H1 (cell line): ENCODE measurements at regions not wholly inside any gene's neighbourhood (a gene's known extent, or its start where the extent isn't known, plus 50 kb on each side); places are given as distances from the start of the nearest gene placed in this dataset.

Experiments
- CTCF ChIA-PET: fragments of 300-600 bp; sonication (Branson Sonifier 250); formaldehyde crosslinking; loops from one replicate; lab custom pipeline; 2021; ENCODE audit not compliant: partially characterized antibody; lab: Charles Lee
- POLR2A ChIA-PET: fragments of 300-600 bp; sonication (Branson Sonifier 250); formaldehyde crosslinking; loops from one replicate; lab custom pipeline; 2021; ENCODE audit warnings: inconsistent platforms; ENCODE audit not compliant: partially characterized antibody; lab: Charles Lee
- DNase-seq, 2 experiments: peaks; one replicate each; pipeline versions ENCODE4 v3.0.0 to v3.0.0-alpha.2; 2010 to 2022; ENCODE audit warnings: low spot score in 2 of 2, low read depth in 1 of 2, mixed read lengths in 1 of 2
- FAIRE-seq: peaks from 2 replicates; lab custom pipeline; 2011; peaks lifted over from hg19 to GRCh38; lab: Jason Lieb, UNC
- H2AFZ ChIP-seq: 2 replicates; pipeline ENCODE4 v1.8.1; 2012; ENCODE audit warnings: low read length, inconsistent platforms
- H2AK5ac ChIP-seq: 2 replicates; pipeline ENCODE4 v1.6.1; 2013; ENCODE audit warnings: low read depth, low read length
- H2BK120ac ChIP-seq: replicated peaks from 2 replicates; pipeline ENCODE3; 2013; ENCODE audit warnings: low read depth, low read length, inconsistent platforms
- H2BK12ac ChIP-seq: 2 replicates; pipeline ENCODE4 v1.6.1; 2013; ENCODE audit warnings: low read depth, low read length
- H2BK15ac ChIP-seq: 2 replicates; pipeline ENCODE4 v1.6.1; 2013; ENCODE audit warnings: low read length
- H2BK20ac ChIP-seq: 2 replicates; pipeline ENCODE4 v1.6.1; 2013; ENCODE audit warnings: low read length
- H2BK5ac ChIP-seq: 2 replicates; pipeline ENCODE4 v1.6.1; 2013; ENCODE audit warnings: low read depth, low read length
- H3K14ac ChIP-seq: 2 replicates; pipeline ENCODE4 v1.6.1; 2013; ENCODE audit warnings: inconsistent platforms; ENCODE audit not compliant: insufficient read length
- H3K18ac ChIP-seq: 2 replicates; pipeline ENCODE4 v1.6.1; 2013; ENCODE audit warnings: low read length; ENCODE audit errors: extremely low read depth
- H3K23ac ChIP-seq: 2 replicates; pipeline ENCODE4 v1.6.1; 2013; ENCODE audit warnings: inconsistent platforms; ENCODE audit not compliant: insufficient read length
- H3K23me2 ChIP-seq: 2 replicates; pipeline ENCODE4 v1.6.1; 2013; ENCODE audit warnings: low read depth, low read length
- H3K27ac ChIP-seq: 2 replicates; pipeline ENCODE4 v1.6.1; 2011; ENCODE audit warnings: low read depth, low read length, inconsistent platforms
- H3K27me3 ChIP-seq, 4 experiments: replicated peaks in 1 of 4; 1 replicate in 1 of 4; 2 replicates in 3 of 4; pipeline versions ENCODE4 v1.6.1 to v1.8.1; 2011 to 2013; ENCODE audit warnings: low read length in 3 of 4, mild to moderate bottlenecking in 3 of 4, inconsistent platforms in 2 of 4, mixed read lengths in 2 of 4, moderate library complexity in 1 of 4; ENCODE audit not compliant: control insufficient read depth in 3 of 4, insufficient read depth in 3 of 4; ENCODE audit errors: extremely low read depth in 1 of 4
- H3K36me3 ChIP-seq, 4 experiments: 2 replicates each; pipeline versions ENCODE4 v1.6.1 to v1.8.1; 2011 to 2013; ENCODE audit warnings: mild to moderate bottlenecking in 4 of 4, low read length in 3 of 4, moderate library complexity in 2 of 4, control low read depth in 1 of 4, inconsistent platforms in 1 of 4; ENCODE audit not compliant: insufficient read depth in 4 of 4, control insufficient read depth in 2 of 4
- H3K4ac ChIP-seq: replicated peaks from 2 replicates; pipeline ENCODE3; 2013; ENCODE audit warnings: low read length, low read depth, mixed read lengths, inconsistent platforms; ENCODE audit not compliant: insufficient read length
- H3K4me1 ChIP-seq, 4 experiments: replicated peaks in 1 of 4; 1 replicate in 1 of 4; 2 replicates in 3 of 4; pipeline versions ENCODE4 v1.6.1 to v1.8.1; 2011 to 2013; ENCODE audit warnings: low read length in 3 of 4, inconsistent platforms in 2 of 4, mixed read lengths in 1 of 4; ENCODE audit not compliant: insufficient read depth in 4 of 4, control insufficient read depth in 3 of 4
- H3K4me2 ChIP-seq, 2 experiments: 2 replicates each; pipeline versions ENCODE4 v1.6.1 to v1.8.1; 2011 to 2013; ENCODE audit warnings: low read depth in 2 of 2, low read length in 2 of 2, control low read depth in 1 of 2, inconsistent platforms in 1 of 2, mild to moderate bottlenecking in 1 of 2; ENCODE audit not compliant: insufficient read depth in 1 of 2
- H3K4me3 ChIP-seq, 4 experiments: fragments of 200-600, 300-600 bp in 1 of 4; sonication (generic), shearing (Covaris generic), sonication (Bioruptor Twin) in 1 of 4; 2 replicates each; pipeline versions ENCODE4 v1.5.1 to v1.8.1; 2011 to 2016; ENCODE audit warnings: low read length in 4 of 4, low read depth in 3 of 4, control low read depth in 2 of 4, inconsistent platforms in 2 of 4, mild to moderate bottlenecking in 2 of 4, mixed read lengths in 1 of 4, moderate library complexity in 1 of 4; ENCODE audit not compliant: insufficient read depth in 2 of 4; ENCODE audit errors: extremely low read depth in 1 of 4
- H3K56ac ChIP-seq: replicated peaks from 2 replicates; pipeline ENCODE3; 2013; ENCODE audit warnings: low read depth, mild to moderate bottlenecking, mixed read lengths, low read length, inconsistent platforms; ENCODE audit not compliant: insufficient read length
- H3K79me1 ChIP-seq: 2 replicates; pipeline ENCODE4 v1.6.1; 2013; ENCODE audit warnings: low read depth, low read length, control low read depth
- H3K79me2 ChIP-seq, 2 experiments: 2 replicates each; pipeline versions ENCODE4 v1.6.1 to v1.8.1; 2012 to 2013; ENCODE audit warnings: low read length in 2 of 2, mild to moderate bottlenecking in 2 of 2, inconsistent platforms in 1 of 2; ENCODE audit not compliant: insufficient read depth in 2 of 2, control insufficient read depth in 1 of 2
- H3K9ac ChIP-seq, 4 experiments: replicated peaks in 1 of 4; 1 replicate in 1 of 4; 2 replicates in 3 of 4; pipeline versions ENCODE4 v1.6.1 to v1.8.1; 2011 to 2013; ENCODE audit warnings: low read depth in 3 of 4, low read length in 3 of 4, control low read depth in 2 of 4, mild to moderate bottlenecking in 2 of 4, moderate library complexity in 2 of 4, inconsistent platforms in 1 of 4; ENCODE audit errors: extremely low read depth in 1 of 4
- H3K9me3 ChIP-seq, 2 experiments: 2 replicates each; pipeline versions ENCODE4 v1.6.1 to v1.8.1; 2012 to 2013; ENCODE audit warnings: mild to moderate bottlenecking in 2 of 2, moderate library complexity in 2 of 2, control low read depth in 1 of 2, inconsistent platforms in 1 of 2, low read depth in 1 of 2, low read length in 1 of 2, mixed read lengths in 1 of 2; ENCODE audit not compliant: insufficient read depth in 2 of 2
- H4K20me1 ChIP-seq, 2 experiments: replicated peaks in 1 of 2; 2 replicates each; pipeline versions ENCODE3 to v1.8.1; 2011 to 2013; ENCODE audit warnings: inconsistent platforms in 2 of 2, low read length in 2 of 2, mild to moderate bottlenecking in 1 of 2; ENCODE audit not compliant: insufficient read depth in 2 of 2, control insufficient read depth in 1 of 2
- H4K5ac ChIP-seq: 2 replicates; pipeline ENCODE4 v1.6.1; 2013; ENCODE audit warnings: low read length, low read depth, mixed read lengths, inconsistent platforms; ENCODE audit not compliant: insufficient read length
- H4K8ac ChIP-seq: 2 replicates; pipeline ENCODE4 v1.8.0; 2013; ENCODE audit warnings: mild to moderate bottlenecking, moderate library complexity, low read length, inconsistent platforms; ENCODE audit not compliant: insufficient read depth; ENCODE audit errors: extremely low read depth
- H4K91ac ChIP-seq: replicated peaks from 2 replicates; pipeline ENCODE3; 2013; ENCODE audit warnings: low read length, mixed read lengths, inconsistent platforms; ENCODE audit not compliant: insufficient read length
- ATF2 ChIP-seq: IDR thresholded peaks from 2 replicates; pipeline ENCODE4 v1.6.1; 2012; ENCODE audit warnings: low read length, inconsistent platforms
- BCL11A ChIP-seq, 2 experiments: IDR thresholded peaks; one replicate each; pipeline ENCODE4 v1.6.1; 2011; ENCODE audit warnings: low read depth in 2 of 2, low read length in 2 of 2, mild to moderate bottlenecking in 2 of 2
- BRCA1 ChIP-seq: IDR thresholded peaks from 2 replicates; pipeline ENCODE4 v1.6.1; 2012; ENCODE audit warnings: low read depth, low read length, improper control_type of control experiment
- MAFK ChIP-seq: IDR thresholded peaks from 2 replicates; pipeline ENCODE4 v1.6.1; 2012; ENCODE audit warnings: low read depth, mild to moderate bottlenecking, improper control_type of control experiment, low read length
- NRF1 ChIP-seq: IDR thresholded peaks from 2 replicates; pipeline ENCODE4 v1.6.1; 2011; ENCODE audit warnings: mild to moderate bottlenecking, low read depth, low read length, improper control_type of control experiment
- PHF8 ChIP-seq: fragments of 200-600 bp; sonication (generic); conservative IDR thresholded peaks from 2 replicates; pipeline ENCODE4 v1.7.1; 2012; ENCODE audit warnings: low read depth, mild to moderate bottlenecking, inconsistent platforms, low read length, moderate library complexity
- SIRT6 ChIP-seq: IDR thresholded peaks from one replicate; pipeline ENCODE4 v1.7.1; 2012; ENCODE audit warnings: low read length, inconsistent platforms
- SP1 ChIP-seq: IDR thresholded peaks from 2 replicates; pipeline ENCODE4 v1.6.1; 2011; ENCODE audit warnings: low read depth, low read length
- SP2 ChIP-seq: IDR thresholded peaks from 2 replicates; pipeline ENCODE4 v1.6.1; 2012; ENCODE audit warnings: mild to moderate bottlenecking, low read length, inconsistent platforms
- SUZ12 ChIP-seq: fragments of 200-600 bp; sonication (generic); IDR thresholded peaks from 2 replicates; pipeline ENCODE4 v1.6.1; 2012; ENCODE audit warnings: mild to moderate bottlenecking, inconsistent platforms, low read length, moderate library complexity, mixed read lengths
- WGBS, 2 experiments: shearing (Covaris generic) in 1 of 2; methylation state at CpG; one replicate each; pipeline versions ENCODE4 v1.1.6 to v1.1.7; 2013 to 2015; ENCODE audit warnings: low lambda C conversion rate in 2 of 2, mixed read lengths in 2 of 2, inconsistent platforms in 1 of 2, low coverage in 1 of 2, missing lambda C conversion rate in 1 of 2; ENCODE audit not compliant: insufficient replicate concordance in 2 of 2, insufficient coverage in 1 of 2, insufficient read length in 1 of 2; ENCODE audit errors: extremely low coverage in 1 of 2, missing lambda C conversion rate in 1 of 2; 5-methylcytosine and 5-hydroxymethylcytosine counted together

- Histone ChIP-seq H3K36me3 (no peaks in the 10 kb centered on the region), H4K20me1 (no peaks in the 10 kb centered on the region), H3K79me2 (no peaks in the 10 kb centered on the region), H3K23ac (no peak overlapping the region), H3K9ac (no peak overlapping the region), H3K9me3 (no peaks in the 10 kb centered on the region), H2BK5ac (no peak overlapping the region), H4K8ac (no peak overlapping the region), H2BK20ac (no peak overlapping the region), H3K18ac (no peak overlapping the region), H2AFZ (no peak overlapping the region), H3K4me1 (peaks cover 0 to 2% (median under 1%) of the 10 kb centered on the region in 4 experiments; a peak in 5 of 7 replicates), H3K79me1 (no peaks in the 10 kb centered on the region), H3K27ac (no peak overlapping the region), H2BK12ac (no peak overlapping the region), H3K23me2 (no peaks in the 10 kb centered on the region), H3K14ac (no peak overlapping the region), H2BK15ac (no peak overlapping the region), H2AK5ac (no peak overlapping the region), H3K4ac (no peak overlapping the region), H2BK120ac (no peak overlapping the region), H4K91ac (no peak overlapping the region), H4K5ac (no peak overlapping the region), H3K4me2 (no peak overlapping the region), H3K4me3 (no peak overlapping the region), H3K27me3 (peaks cover 0 to 2% (median 0%) of the 10 kb centered on the region in 4 experiments; a peak in 1 of 7 replicates), H3K56ac (no peak overlapping the region)
- FAIRE-seq (no peak), DNase-seq (peak in 1 of 2 experiments; percentile 69)
- no peak for TF ChIP-seq SP1
- no peak for TF ChIP-seq NRF1
- TF ChIP-seq SP2, result no peak
- no peak for TF ChIP-seq SIRT6
- no peak for TF ChIP-seq BCL11A (IDR thresholded peaks at IDR 0.05; ENCODE audit: low read depth in 2 of 2, low read length in 2 of 2)
- TF ChIP-seq SUZ12, result no peak
- no peak for TF ChIP-seq PHF8
- no peak for TF ChIP-seq BRCA1
- no peak for TF ChIP-seq ATF2
- no peak for TF ChIP-seq MAFK
- ChIA-PET POLR2A (interaction anchor here (0.6 kb wide), 1 partner anchor 25 kb away, joined by 4 read pairs; no protein-coding TSS in a partner anchor), CTCF (interaction anchor here (0.6 to 1.7 kb wide), 5 partner anchors 10 to 218 kb away, joined by 3 to 4 read pairs (median 3); no protein-coding TSS in a partner anchor)
- WGBS, 2 experiments, result 63% methylated on average over 6 of the region's 6 CpGs; no CpG with 5 or more reads in 1 of the 2 experiments
These were observed 128.0 kb upstream of the IRF2BP2 start for GRCh38 chr1:234737967-234738314.
